ENCODE measurements at regions not wholly inside any gene's neighbourhood (a gene's known extent, or its start where the extent isn't known, plus 50 kb on each side); places are given as distances from the start of the nearest gene placed in this dataset.
A peak's percentile ranks its signal among the peaks of the same experiment; 100 is the strongest.
"Not testable (repeated sequence)": the region's sequence is repeated elsewhere in the genome, so short reads cannot be mapped to it uniquely, and the experiment has no call there.

GRCh38 chr18:60060026-60060425 is 160.2 kb downstream of the PMAIP1 start:
- DNase-seq: no peak

GRCh38 chr18:60059216-60059615 is 159.4 kb downstream of the PMAIP1 start:
- no peak for DNase-seq

- peak; percentile 23 for DNase-seq
Observed at GRCh38 chr18:60053747-60054304, 154.0 kb downstream of the PMAIP1 start.

- DNase-seq: no peak
Observed at GRCh38 chr18:60050821-60051220, 151.0 kb downstream of the PMAIP1 start.

GRCh38 chr18:60049172-60049571 is 149.4 kb downstream of the PMAIP1 start:
- no peak for DNase-seq

- DNase-seq: no peak
Observed at GRCh38 chr18:60047556-60047955, 147.8 kb downstream of the PMAIP1 start.

- DNase-seq: no peak
Observed at GRCh38 chr18:60044290-60045006, 144.7 kb downstream of the PMAIP1 start.

- DNase-seq: no peak
Observed at GRCh38 chr18:60040971-60041370, 141.2 kb downstream of the PMAIP1 start.

GRCh38 chr18:60038731-60039130 is 138.9 kb downstream of the PMAIP1 start:
- no peak for DNase-seq

GRCh38 chr18:60027397-60027796 is 127.6 kb downstream of the PMAIP1 start:
- no peak for DNase-seq

- no peak for DNase-seq
Observed at GRCh38 chr18:60024857-60025256, 125.1 kb downstream of the PMAIP1 start.

GRCh38 chr18:60024345-60024744 is 124.5 kb downstream of the PMAIP1 start:
- no peak for DNase-seq

- no peak for DNase-seq
Observed at GRCh38 chr18:60022671-60023276, 123.0 kb downstream of the PMAIP1 start.

GRCh38 chr18:60021556-60021955 is 121.8 kb downstream of the PMAIP1 start:
- no peak for DNase-seq

- no peak for DNase-seq
Observed at GRCh38 chr18:60020107-60020925, 120.5 kb downstream of the PMAIP1 start.

GRCh38 chr18:60019463-60019840 is 119.7 kb downstream of the PMAIP1 start:
- no peak for DNase-seq

- no peak for DNase-seq
Observed at GRCh38 chr18:60018618-60019462, 119.0 kb downstream of the PMAIP1 start.

GRCh38 chr18:60018134-60018533 is 118.3 kb downstream of the PMAIP1 start:
- not testable (repeated sequence) for DNase-seq

GRCh38 chr18:60017371-60017770 is 117.6 kb downstream of the PMAIP1 start:
- DNase-seq: no peak

- not testable (repeated sequence) for DNase-seq
Observed at GRCh38 chr18:60015826-60016225, 116.0 kb downstream of the PMAIP1 start.

GRCh38 chr18:60013148-60013547 is 113.4 kb downstream of the PMAIP1 start:
- DNase-seq: not testable (repeated sequence)

GRCh38 chr18:60010984-60011383 is 111.2 kb downstream of the PMAIP1 start:
- DNase-seq: no peak

GRCh38 chr18:60010513-60010912 is 110.7 kb downstream of the PMAIP1 start:
- no peak for DNase-seq

Measured in NCI-H510A (cell line).